T-cell (primary cell): ENCODE measurements at regions not wholly inside any gene's neighbourhood (a gene's known extent, or its start where the extent isn't known, plus 50 kb on each side); places are given as distances from the start of the nearest gene placed in this dataset.

Experiments
- ATAC-seq, 4 experiments: fragments of 200-7000 bp in 3 of 4; fragments of 150-1000 bp in 1 of 4; cut with Tn5 transposase; replicated peaks in 1 of 4; 1 replicate in 3 of 4; 2 replicates in 1 of 4; pipeline ENCODE4 v1.10.0; 2021; ENCODE audit warnings: moderate library complexity in 3 of 4, mild to moderate bottlenecking in 2 of 4, moderate number of reproducible peaks in 1 of 4
- CTCF ChIA-PET, 2 donors: fragments of 300-600 bp; sonication (Branson Sonifier 250); formaldehyde crosslinking; loops; one replicate each; lab custom pipeline; 2022; ENCODE audit warnings: antibody characterized with exemption in 2 of 2; lab: Charles Lee
- POLR2A ChIA-PET, 2 donors: fragments of 300-600 bp; sonication (Branson Sonifier 250); formaldehyde crosslinking; loops; one replicate each; lab custom pipeline; 2022; ENCODE audit warnings: antibody characterized with exemption in 2 of 2; lab: Charles Lee
- DNase-seq, 35 experiments: peaks; one replicate each; pipeline versions ENCODE4 v3.0.0 to v3.0.0-alpha.2; 2013 to 2023
- H3K27ac ChIP-seq: one replicate; pipeline ENCODE4 v1.5.1; 2013; ENCODE audit warnings: low read length
- H3K27me3 ChIP-seq, 2 experiments: replicated peaks in 1 of 2; 1 replicate in 1 of 2; 2 replicates in 1 of 2; pipeline versions ENCODE4 v1.6.1 to v1.7.0; 2013; ENCODE audit warnings: low read length in 1 of 2, mixed read lengths in 1 of 2; ENCODE audit not compliant: control insufficient read depth in 2 of 2, insufficient read depth in 2 of 2; ENCODE audit errors: extremely low read depth in 1 of 2
- H3K36me3 ChIP-seq, 2 donors: 1 replicate in 1 of 2; 2 replicates in 1 of 2; pipeline versions ENCODE4 v1.6.1 to v1.7.0; 2013; ENCODE audit warnings: low read length in 1 of 2; ENCODE audit not compliant: control insufficient read depth in 2 of 2, insufficient read depth in 1 of 2; ENCODE audit errors: extremely low read depth in 1 of 2
- H3K4me1 ChIP-seq, 2 experiments: 1 replicate in 1 of 2; 2 replicates in 1 of 2; pipeline versions ENCODE4 v1.6.1 to v1.7.0; 2013; ENCODE audit warnings: low read length in 2 of 2, mixed read lengths in 1 of 2; ENCODE audit not compliant: insufficient read depth in 2 of 2, control insufficient read depth in 1 of 2; ENCODE audit errors: extremely low read depth in 1 of 2
- H3K4me3 ChIP-seq, 2 donors: 1 replicate in 1 of 2; 2 replicates in 1 of 2; pipeline versions ENCODE4 v1.5.1 to v1.7.0; 2013; ENCODE audit warnings: mild to moderate bottlenecking in 2 of 2, low read length in 1 of 2, moderate library complexity in 1 of 2; ENCODE audit not compliant: control insufficient read depth in 1 of 2; ENCODE audit errors: extremely low read depth in 1 of 2
- H3K9me3 ChIP-seq: 2 replicates; pipeline ENCODE4 v1.7.0; 2013
- H3K27ac Mint-ChIP-seq, 2 donors: one replicate each; pipeline ENCODE4 v1.8.0; 2020 to 2021; ENCODE audit warnings: mild to moderate bottlenecking in 2 of 2, mixed read lengths in 2 of 2
- H3K27me3 Mint-ChIP-seq, 2 donors: one replicate each; pipeline ENCODE4 v1.8.0; 2021 to 2022; ENCODE audit warnings: mixed read lengths in 2 of 2
- H3K36me3 Mint-ChIP-seq: one replicate; pipeline ENCODE4 v1.8.0; 2021; ENCODE audit warnings: mixed read lengths
- H3K4me1 Mint-ChIP-seq, 3 donors: one replicate each; pipeline ENCODE4 v1.8.0; 2020 to 2022; ENCODE audit warnings: mixed read lengths in 3 of 3, mild to moderate bottlenecking in 1 of 3
- H3K4me3 Mint-ChIP-seq, 3 donors: one replicate each; pipeline ENCODE4 v1.8.0; 2020 to 2022; ENCODE audit warnings: mild to moderate bottlenecking in 3 of 3, mixed read lengths in 3 of 3, moderate library complexity in 3 of 3
- H3K9me3 Mint-ChIP-seq, 3 donors: one replicate each; pipeline ENCODE4 v1.8.0; 2020 to 2022; ENCODE audit warnings: mixed read lengths in 3 of 3
- WGBS: methylation state at CpG from one replicate; pipeline ENCODE4 v1.1.5; 2013; ENCODE audit warnings: missing lambda C conversion rate; ENCODE audit not compliant: insufficient coverage; 5-methylcytosine and 5-hydroxymethylcytosine counted together

GRCh38 chr5:1723957-1724821, 75.4 kb downstream of the MRPL36 start:
- H3K4me3 Mint-ChIP-seq, result peak overlapping the region in 2 of 3 donors; percentile 68 to 74
- 76% methylated on average over 14 of the region's 21 CpGs for WGBS
- H3K4me1 Mint-ChIP-seq, result no peaks in the 10 kb centered on the region
- peaks cover 7 to 18% of the 10 kb centered on the region in 2 donors for H3K27me3 Mint-ChIP-seq
- ATAC-seq (peak in 3 of 4 experiments; percentile 18 to 36 (median 33)), DNase-seq (peak in 2 of 35 experiments; percentile 5 to 10)
- no peaks in the 10 kb centered on the region for H3K36me3 ChIP-seq
- no peaks in the 10 kb centered on the region for H3K9me3 ChIP-seq
- H3K36me3 Mint-ChIP-seq, result peaks cover 4% of the 10 kb centered on the region
- POLR2A ChIA-PET, result no interaction called here
- peak overlapping the region in 1 of 2 donors; percentile 48 for H3K4me3 ChIP-seq
- H3K27me3 ChIP-seq, result peaks cover 3 to 48% of the 10 kb centered on the region in 2 experiments
- no peak overlapping the region for H3K27ac Mint-ChIP-seq
- H3K27ac ChIP-seq, result no peak overlapping the region
- H3K4me1 ChIP-seq, result no peaks in the 10 kb centered on the region
- H3K9me3 Mint-ChIP-seq, result peaks cover 11 to 16% (median 12%) of the 10 kb centered on the region in 3 donors
- CTCF ChIA-PET, result no interaction called here

GRCh38 chr5:1723476-1723875, 76.2 kb downstream of the MRPL36 start:
- CTCF ChIA-PET, result no interaction called here
- H3K9me3 ChIP-seq, result no peaks in the 10 kb centered on the region
- Mint-ChIP-seq H3K36me3 (peaks cover 4% of the 10 kb centered on the region), H3K27me3 (peaks cover 7 to 18% of the 10 kb centered on the region in 2 donors), H3K4me1 (no peaks in the 10 kb centered on the region), H3K9me3 (peaks cover 16 to 23% (median 17%) of the 10 kb centered on the region in 3 donors), H3K27ac (no peak overlapping the region), H3K4me3 (no peak overlapping the region)
- 75% methylated on average over 1 of the region's 7 CpGs for WGBS
- ATAC-seq (no peak), DNase-seq (peak in 1 of 35 experiments; percentile 2)
- H3K4me1 ChIP-seq, result no peaks in the 10 kb centered on the region
- peaks cover 3 to 48% of the 10 kb centered on the region in 2 experiments for H3K27me3 ChIP-seq
- H3K27ac ChIP-seq, result no peak overlapping the region
- no peaks in the 10 kb centered on the region for H3K36me3 ChIP-seq
- H3K4me3 ChIP-seq, result no peak overlapping the region
- POLR2A ChIA-PET, result no interaction called here

- Mint-ChIP-seq H3K27me3 (peaks cover 7 to 18% of the 10 kb centered on the region in 2 donors), H3K4me1 (no peaks in the 10 kb centered on the region), H3K4me3 (no peak overlapping the region), H3K36me3 (peaks cover 4% of the 10 kb centered on the region), H3K9me3 (peaks cover 16 to 28% (median 22%) of the 10 kb centered on the region in 3 donors), H3K27ac (no peak overlapping the region)
- ChIA-PET POLR2A (no interaction called here), CTCF (no interaction called here)
- Histone ChIP-seq H3K27me3 (peaks cover 3 to 48% of the 10 kb centered on the region in 2 experiments), H3K36me3 (no peaks in the 10 kb centered on the region), H3K4me1 (no peaks in the 10 kb centered on the region), H3K9me3 (no peaks in the 10 kb centered on the region), H3K27ac (no peak overlapping the region), H3K4me3 (no peak overlapping the region)
- ATAC-seq (no peak), DNase-seq (no peak)
- WGBS, result 83% methylated on average over 8 of the region's 13 CpGs
These were observed 76.8 kb downstream of the MRPL36 start for GRCh38 chr5:1722877-1723276.

GRCh38 chr5:1720396-1721110, 79.1 kb downstream of the MRPL36 start:
- Histone ChIP-seq H3K4me1 (no peaks in the 10 kb centered on the region), H3K27ac (no peak overlapping the region), H3K9me3 (peaks cover 2% of the 10 kb centered on the region), H3K36me3 (no peaks in the 10 kb centered on the region), H3K27me3 (peaks cover 3 to 33% of the 10 kb centered on the region in 2 experiments), H3K4me3 (no peak overlapping the region)
- Mint-ChIP-seq H3K27ac (no peak overlapping the region), H3K27me3 (peaks cover 7 to 13% of the 10 kb centered on the region in 2 donors), H3K9me3 (peaks cover 16 to 28% (median 22%) of the 10 kb centered on the region in 3 donors), H3K4me3 (no peak overlapping the region), H3K4me1 (no peaks in the 10 kb centered on the region), H3K36me3 (peaks cover 4% of the 10 kb centered on the region)
- no peak for ATAC-seq
- no peak for DNase-seq
- ChIA-PET CTCF (no interaction called here), POLR2A (no interaction called here)
- WGBS, result 83% methylated on average over 15 of the region's 21 CpGs

GRCh38 chr5:1719860-1720259, 79.8 kb downstream of the MRPL36 start:
- Histone ChIP-seq H3K27me3 (peaks cover 3 to 26% of the 10 kb centered on the region in 2 experiments), H3K27ac (no peak overlapping the region), H3K4me3 (no peak overlapping the region), H3K9me3 (peaks cover 2% of the 10 kb centered on the region), H3K4me1 (no peaks in the 10 kb centered on the region), H3K36me3 (no peaks in the 10 kb centered on the region)
- Mint-ChIP-seq H3K4me3 (no peak overlapping the region), H3K9me3 (peaks cover 16 to 28% (median 22%) of the 10 kb centered on the region in 3 donors), H3K27ac (no peak overlapping the region), H3K4me1 (no peaks in the 10 kb centered on the region), H3K36me3 (peaks cover 4% of the 10 kb centered on the region), H3K27me3 (peaks cover 7 to 12% of the 10 kb centered on the region in 2 donors)
- CTCF ChIA-PET, result no interaction called here
- DNase-seq, result no peak
- POLR2A ChIA-PET, result no interaction called here
- no peak for ATAC-seq
- WGBS, result 95% methylated on average over 2 of the region's 5 CpGs

- Mint-ChIP-seq H3K9me3 (peaks cover 16 to 28% (median 22%) of the 10 kb centered on the region in 3 donors), H3K4me3 (no peak overlapping the region), H3K4me1 (no peaks in the 10 kb centered on the region), H3K36me3 (peaks cover 4% of the 10 kb centered on the region), H3K27ac (no peak overlapping the region), H3K27me3 (peaks cover 7 to 9% of the 10 kb centered on the region in 2 donors)
- H3K9me3 ChIP-seq, result peaks cover 2% of the 10 kb centered on the region
- H3K36me3 ChIP-seq, result no peaks in the 10 kb centered on the region
- CTCF ChIA-PET, result no interaction called here
- no peak overlapping the region for H3K27ac ChIP-seq
- POLR2A ChIA-PET, result no interaction called here
- no peaks in the 10 kb centered on the region for H3K4me1 ChIP-seq
- H3K4me3 ChIP-seq, result no peak overlapping the region
- H3K27me3 ChIP-seq, result peaks cover 3 to 20% of the 10 kb centered on the region in 2 experiments
- 43% methylated on average over 1 of the region's 3 CpGs for WGBS
- ATAC-seq, result no peak
- DNase-seq, result no peak
These were observed 81.0 kb downstream of the MRPL36 start for GRCh38 chr5:1718669-1719068.
